GM19328 (cell line): ENCODE measurements at regions not wholly inside any gene's neighbourhood (a gene's known extent, or its start where the extent isn't known, plus 50 kb on each side); places are given as distances from the start of the nearest gene placed in this dataset.
"Not testable (repeated sequence)": the region's sequence is repeated elsewhere in the genome, so short reads cannot be mapped to it uniquely, and the experiment has no call there.

Experiments used
- ATAC-seq: cut with Tn5 transposase; IDR thresholded peaks from one replicate; pipeline ENCODE4 v1.9.1; 2021; ENCODE audit warnings: mild to moderate bottlenecking, moderate library complexity; ENCODE audit not compliant: unreplicated experiment

- ATAC-seq, result no peak
These were observed 51.6 kb upstream of the MPP7 start for GRCh38 chr10:28354511-28354910.

- no peak for ATAC-seq
These were observed 52.5 kb upstream of the MPP7 start for GRCh38 chr10:28355376-28355775.

DNA sequence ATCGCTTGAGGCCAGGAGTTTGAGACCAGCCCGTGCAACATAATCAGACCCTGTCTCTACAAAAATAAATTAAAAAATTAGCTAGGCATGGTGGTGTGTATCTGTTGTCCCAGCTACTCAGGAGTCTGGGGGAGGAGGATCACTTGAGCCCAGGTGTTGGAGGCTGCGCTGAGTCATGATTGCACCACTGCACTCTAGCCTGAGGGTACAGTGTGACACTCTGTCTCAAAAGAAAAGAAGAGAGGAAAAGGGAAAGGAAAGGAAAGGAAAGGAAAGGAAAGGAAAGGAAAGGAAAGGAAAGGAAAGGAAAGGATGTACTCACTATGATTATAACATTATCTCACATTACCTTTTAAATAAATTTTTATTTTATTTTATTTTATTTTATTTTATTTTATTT is 56.5 kb upstream of the MPP7 start:
- ATAC-seq, result no peak

DNA sequence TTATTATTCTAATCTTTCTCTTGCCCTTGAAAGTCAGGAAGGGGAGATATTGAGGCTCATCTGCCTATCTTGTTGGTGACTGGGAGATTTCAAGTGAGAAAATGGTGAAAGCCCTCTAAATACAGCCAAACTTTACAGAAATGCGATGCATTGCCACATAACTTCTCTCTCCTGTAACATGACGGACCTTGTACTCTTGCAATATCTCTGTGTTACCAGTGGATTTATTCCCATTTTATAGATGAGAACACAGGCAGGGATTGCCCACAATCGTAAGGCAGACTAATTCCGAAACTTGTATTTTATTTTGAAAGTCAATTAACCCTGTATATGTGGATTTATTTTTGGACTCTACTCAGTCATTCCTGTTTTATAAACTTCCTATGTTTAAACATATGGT is 57.3 kb upstream of the MPP7 start:
- ATAC-seq, result no peak

DNA sequence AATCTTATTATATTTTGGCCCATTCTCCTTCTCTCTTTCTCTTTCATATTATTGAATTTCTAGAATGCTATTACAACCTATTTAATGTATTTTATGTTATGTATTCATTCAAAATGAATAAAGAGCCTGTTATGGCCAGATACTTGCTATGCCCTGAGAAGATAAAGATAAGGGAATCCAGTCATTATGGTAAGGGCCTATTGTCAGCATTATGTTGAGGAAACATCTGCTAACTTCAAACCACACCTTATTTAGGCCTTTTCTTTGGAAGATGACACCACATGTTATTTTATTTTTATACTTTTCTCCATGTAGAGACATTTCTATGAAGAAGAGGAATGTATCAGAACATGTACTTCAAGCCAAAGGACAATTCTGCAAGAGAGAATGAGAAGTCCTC is 60.5 kb upstream of the MPP7 start:
- ATAC-seq, result no peak

DNA sequence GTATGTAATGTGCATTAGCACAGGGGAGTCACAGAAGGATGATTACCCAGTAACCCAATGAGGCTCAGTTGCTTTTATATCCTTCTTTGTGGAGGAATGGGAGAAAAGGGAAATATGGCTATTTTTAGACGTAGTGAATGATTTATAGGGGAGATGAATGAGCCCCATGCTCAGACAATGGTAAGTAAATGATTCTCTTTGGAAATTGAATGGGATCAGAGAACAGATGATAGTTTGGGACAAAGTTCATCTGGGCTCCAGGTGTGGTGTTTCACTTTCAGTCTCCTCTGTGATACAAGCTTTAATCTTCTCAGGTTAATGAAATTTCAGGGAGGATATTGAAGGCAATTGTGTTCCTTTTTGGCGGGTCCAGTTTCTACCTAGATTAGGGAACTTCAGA is 63.0 kb upstream of the MPP7 start:
- ATAC-seq, result no peak

GRCh38 chr10:28366994-28367393 is 64.1 kb upstream of the MPP7 start:
- no peak for ATAC-seq

DNA sequence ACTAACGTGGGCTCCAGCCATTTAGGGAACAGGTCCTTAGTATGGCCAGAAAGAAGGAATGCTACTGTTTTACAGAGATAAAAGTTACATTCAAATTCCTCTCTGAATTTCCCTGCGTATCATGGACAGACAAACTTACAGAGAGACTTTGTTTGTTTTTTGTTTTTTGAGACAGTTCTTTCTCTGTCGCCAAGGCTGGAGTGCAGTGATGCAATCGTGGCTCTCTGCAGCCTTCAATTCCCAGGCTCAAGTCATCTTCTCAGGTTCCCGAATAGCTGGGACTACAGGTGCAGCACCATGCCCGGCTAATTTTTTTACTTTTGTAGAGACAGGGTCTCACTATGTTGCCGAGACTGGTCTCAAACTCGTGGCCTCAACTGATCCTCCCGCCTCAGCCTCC is 64.5 kb upstream of the MPP7 start:
- no peak for ATAC-seq

DNA sequence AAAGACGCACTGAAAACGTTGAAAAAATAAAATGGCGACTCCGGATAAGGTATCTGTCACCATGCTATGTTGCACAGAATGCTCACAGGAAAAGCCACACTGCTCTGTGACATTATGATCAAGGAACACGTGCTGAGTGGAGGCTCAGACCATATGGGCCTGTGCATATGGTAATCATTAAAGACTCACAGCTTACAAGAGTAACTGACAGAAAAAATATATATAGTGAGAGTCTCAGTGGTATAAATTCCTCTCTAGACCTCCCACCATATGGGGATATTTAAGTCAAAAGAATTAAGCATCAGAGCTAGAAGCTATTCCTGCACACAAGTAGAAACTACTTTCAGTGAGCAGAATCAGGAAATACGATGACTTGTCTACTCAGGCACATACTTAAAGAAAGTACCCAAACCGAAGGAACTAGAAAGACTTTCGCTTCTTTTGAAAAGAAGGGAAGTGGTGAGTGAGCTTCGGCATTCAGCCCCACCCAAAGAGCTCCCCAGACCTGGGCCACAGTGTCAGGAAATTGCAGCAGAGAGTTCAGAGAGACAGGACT is 65.1 kb upstream of the MPP7 start:
- ATAC-seq, result peak; percentile 96

GRCh38 chr10:28370107-28370835 is 67.4 kb upstream of the MPP7 start:
- no peak for ATAC-seq

DNA sequence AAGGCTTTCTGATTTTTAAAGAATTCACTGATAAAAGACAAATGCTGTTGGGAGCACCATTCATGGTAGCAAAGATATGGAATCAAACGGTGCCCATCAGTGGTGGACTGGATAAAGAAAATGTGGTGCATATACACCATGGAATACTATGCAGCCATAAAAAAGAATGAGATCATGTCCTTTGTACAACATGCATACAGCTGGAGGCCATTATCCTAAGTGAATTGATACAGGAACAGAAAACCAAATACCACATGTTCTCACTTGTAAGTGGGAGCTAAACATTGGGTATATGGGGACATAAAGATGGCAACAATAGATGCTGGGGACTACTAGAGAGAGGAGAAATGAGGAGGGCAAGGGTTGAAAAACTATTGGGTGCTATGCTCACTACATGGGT is 68.8 kb upstream of the MPP7 start:
- ATAC-seq, result not testable (repeated sequence)

DNA sequence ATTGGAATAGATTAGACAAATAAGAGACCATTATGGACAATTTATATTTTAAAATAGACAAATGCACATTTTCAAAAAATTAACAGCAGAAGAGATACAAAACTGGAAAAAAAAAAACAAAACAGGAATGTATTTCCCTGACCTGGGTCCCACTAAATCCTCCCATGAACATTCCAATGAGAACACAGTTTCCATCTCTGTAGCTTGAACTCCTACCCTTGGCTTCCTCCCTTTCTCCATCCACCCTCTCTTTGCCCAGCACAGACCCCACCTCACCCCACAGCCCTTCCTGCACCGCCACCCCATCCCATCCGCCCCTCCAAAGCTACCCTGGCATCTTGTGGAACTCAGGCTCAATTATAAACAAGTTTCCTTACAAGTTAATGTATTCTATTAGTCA is 71.2 kb upstream of the MPP7 start:
- ATAC-seq, result no peak

DNA sequence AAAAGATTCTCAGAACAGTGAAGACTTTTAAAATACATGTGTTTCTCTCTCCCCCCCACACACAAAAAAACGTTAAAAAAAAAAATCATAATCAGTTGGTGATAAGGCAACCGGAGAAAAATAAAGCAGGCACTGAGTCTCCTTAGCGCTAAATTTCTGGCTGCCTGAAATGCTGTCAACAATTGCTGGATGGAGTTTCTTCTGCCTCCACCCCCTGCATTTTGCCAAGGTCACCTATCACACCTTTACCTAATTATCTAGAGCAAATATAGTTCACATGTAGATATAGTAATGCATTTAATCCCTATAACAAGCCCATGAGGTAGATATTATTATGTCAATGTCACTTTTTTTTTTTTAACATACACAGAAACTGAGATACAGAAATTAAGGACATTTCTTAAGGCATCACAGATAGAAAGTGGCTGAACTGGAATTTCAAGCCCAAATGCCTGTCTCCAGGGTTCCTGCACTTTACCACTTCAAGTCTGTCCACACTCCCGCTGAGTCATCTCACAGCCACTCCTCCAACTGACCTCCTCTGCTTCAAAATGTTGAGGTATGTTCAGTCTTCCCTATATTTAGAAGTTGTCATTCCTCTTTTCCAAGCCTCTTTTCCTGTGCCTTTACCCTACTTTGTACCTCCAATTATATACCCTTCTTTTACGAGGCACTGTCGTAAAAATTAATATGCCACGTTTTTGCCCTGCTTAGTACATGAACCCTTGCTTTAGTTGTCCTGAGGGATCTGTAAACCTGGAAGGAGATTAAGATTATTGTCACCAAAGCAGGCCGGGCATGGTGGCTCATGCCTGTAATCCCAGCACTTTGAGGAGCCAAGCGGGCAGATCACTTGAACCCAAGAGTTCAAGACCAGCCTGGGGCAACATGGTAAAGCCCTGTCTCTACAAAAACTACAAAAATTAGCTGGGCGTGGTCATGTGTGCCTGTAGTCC is 72.8 kb upstream of the MPP7 start:
- ATAC-seq, result no peak

GRCh38 chr10:28378986-28379585 is 76.2 kb upstream of the MPP7 start:
- ATAC-seq, result no peak

DNA sequence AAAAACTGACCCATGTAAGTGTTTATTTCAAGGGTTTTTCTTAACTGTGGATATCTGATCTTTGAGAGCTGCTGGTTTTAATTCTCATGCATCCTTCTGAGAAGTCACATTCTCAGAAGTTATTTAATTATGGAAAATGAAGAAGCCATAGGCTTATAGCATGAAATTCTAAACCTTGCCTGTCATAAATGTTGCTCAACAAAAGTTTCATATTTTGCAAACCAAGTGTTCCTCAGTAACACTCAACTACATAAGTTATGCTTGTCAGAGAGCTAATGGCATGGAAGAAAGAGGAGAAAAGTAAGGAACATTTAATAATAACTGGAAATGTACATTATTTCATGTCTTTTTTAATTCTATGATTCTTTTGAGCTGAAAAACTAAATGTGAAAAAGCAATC is 78.6 kb upstream of the MPP7 start:
- no peak for ATAC-seq

GRCh38 chr10:28381903-28382347 is 79.1 kb upstream of the MPP7 start:
- ATAC-seq, result peak; percentile 76

GRCh38 chr10:28382525-28383269 is 79.8 kb upstream of the MPP7 start:
- ATAC-seq, result no peak

GRCh38 chr10:28384557-28384956 is 81.7 kb upstream of the MPP7 start:
- no peak for ATAC-seq

DNA sequence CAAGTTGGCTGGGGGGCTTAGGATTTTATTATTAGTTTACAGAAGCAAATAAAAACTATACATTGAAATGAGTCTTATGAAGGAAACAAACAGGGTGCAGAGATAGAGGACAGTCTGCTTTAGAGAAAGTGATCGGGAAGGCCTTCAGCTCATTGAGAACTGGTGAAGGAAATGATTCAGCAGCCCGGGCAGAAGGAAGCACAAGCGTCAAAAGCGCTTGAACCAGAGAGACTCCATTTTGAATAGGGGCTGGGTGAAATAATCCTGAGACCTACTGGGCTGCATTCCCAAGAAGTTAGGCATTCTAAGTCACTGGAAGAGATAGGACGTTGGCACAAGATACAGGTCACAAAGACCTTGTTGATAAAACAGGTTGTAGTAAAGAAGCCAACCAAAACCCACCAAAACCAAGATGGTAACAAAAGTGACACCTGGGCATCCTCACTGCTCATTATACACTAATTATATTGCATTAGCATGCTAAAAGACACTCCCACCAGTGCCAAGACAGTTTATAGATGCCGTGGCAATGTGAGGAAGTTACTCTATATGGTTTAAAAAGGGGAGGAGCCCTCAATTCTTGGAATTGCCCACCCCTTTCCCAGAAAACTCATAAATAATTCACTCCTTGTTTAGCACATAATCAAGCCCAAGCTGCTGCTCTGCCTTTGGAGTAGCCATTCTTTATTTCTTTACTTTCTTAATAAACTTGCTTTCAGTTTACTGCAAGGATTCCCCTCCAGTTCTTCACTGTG is 83.1 kb upstream of the MPP7 start:
- no peak for ATAC-seq

DNA sequence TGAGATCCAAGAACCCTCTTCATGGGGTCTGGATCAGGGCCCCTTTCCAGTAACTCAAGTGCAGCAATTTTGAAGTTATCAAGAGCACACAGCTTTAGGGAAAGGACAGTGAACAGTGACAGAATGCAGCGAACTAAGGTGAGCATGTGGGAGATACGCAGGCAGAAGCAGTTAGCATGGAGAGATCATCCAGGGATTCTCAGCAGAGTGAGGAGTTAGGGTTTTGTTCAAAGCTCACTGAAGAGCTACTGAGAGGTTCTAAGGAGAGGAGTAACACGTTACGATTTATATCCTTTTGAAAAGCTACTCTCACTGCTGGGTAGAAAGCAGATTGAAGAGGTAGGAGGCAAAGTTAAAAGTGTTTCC is 83.6 kb upstream of the MPP7 start:
- no peak for ATAC-seq
